ENCODE measurements at regions not wholly inside any gene's neighbourhood (a gene's known extent, or its start where the extent isn't known, plus 50 kb on each side); places are given as distances from the start of the nearest gene placed in this dataset.

GRCh38 chr9:78479441-78479840, 182.5 kb downstream of the PSAT1 start:
- no peaks in the 10 kb centered on the region for H3K27me3 ChIP-seq

DNA sequence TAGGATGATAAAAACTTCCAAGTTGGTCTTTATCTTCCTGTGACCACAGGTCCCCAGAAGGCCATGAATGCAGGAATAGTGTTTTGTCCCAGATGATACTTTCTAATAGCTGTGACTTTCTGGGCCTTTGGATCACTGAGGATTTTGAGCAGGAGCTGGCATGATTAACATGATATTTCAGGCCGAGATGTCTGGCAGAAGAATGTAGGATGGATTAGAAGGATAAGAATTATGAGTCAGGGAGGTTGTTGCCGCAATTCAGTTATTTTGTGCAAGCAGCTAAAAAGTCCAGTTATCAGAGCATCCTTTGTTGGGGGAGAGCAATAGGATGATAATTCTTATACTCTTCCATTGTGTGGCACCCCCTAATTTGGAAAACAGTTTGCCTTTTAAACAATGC, 189.7 kb downstream of the PSAT1 start:
- H3K4me3 ChIP-seq = no peak overlapping the region
- H3K9me3 ChIP-seq = no peaks in the 10 kb centered on the region
- intact Hi-C loops (cut with DNase I; ENCODE audit: low total_unique reads) = no loop called here
- TF ChIP-seq, protein P1, sequence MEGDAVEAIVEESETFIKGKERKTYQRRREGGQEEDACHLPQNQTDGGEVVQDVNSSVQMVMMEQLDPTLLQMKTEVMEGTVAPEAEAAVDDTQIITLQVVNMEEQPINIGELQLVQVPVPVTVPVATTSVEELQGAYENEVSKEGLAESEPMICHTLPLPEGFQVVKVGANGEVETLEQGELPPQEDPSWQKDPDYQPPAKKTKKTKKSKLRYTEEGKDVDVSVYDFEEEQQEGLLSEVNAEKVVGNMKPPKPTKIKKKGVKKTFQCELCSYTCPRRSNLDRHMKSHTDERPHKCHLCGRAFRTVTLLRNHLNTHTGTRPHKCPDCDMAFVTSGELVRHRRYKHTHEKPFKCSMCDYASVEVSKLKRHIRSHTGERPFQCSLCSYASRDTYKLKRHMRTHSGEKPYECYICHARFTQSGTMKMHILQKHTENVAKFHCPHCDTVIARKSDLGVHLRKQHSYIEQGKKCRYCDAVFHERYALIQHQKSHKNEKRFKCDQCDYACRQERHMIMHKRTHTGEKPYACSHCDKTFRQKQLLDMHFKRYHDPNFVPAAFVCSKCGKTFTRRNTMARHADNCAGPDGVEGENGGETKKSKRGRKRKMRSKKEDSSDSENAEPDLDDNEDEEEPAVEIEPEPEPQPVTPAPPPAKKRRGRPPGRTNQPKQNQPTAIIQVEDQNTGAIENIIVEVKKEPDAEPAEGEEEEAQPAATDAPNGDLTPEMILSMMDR (IDR thresholded peaks at IDR 0.05) = no peak
- TF ChIP-seq POLR2A (IDR thresholded peaks at IDR 0.05) = no peak
- no peaks in the 10 kb centered on the region for H3K27me3 ChIP-seq
- WGBS, 2 donors = 63 to 75% methylated on average over 2 of the region's 2 CpGs
- no peaks in the 10 kb centered on the region for H3K36me3 ChIP-seq (ENCODE audit: low read depth, missing control alignments)
- no peaks in the 10 kb centered on the region for H3K4me1 ChIP-seq
- H3K27ac ChIP-seq = no peak overlapping the region
- no peak for DNase-seq

More at GRCh38 chr9:78479441-78479840, 182.5 kb downstream of the PSAT1 start:
- Histone ChIP-seq H3K9me3 (no peaks in the 10 kb centered on the region), H3K4me1 (no peaks in the 10 kb centered on the region), H3K4me3 (no peak overlapping the region), H3K27ac (no peak overlapping the region), H3K36me3 (ENCODE audit: low read depth, missing control alignments) (no peaks in the 10 kb centered on the region)
- DNase-seq = no peak
- TF ChIP-seq, protein P1 (IDR thresholded peaks at IDR 0.05) = no peak
- TF ChIP-seq POLR2A (IDR thresholded peaks at IDR 0.05) = no peak
- intact Hi-C loops (cut with DNase I; ENCODE audit: low total_unique reads) = no loop called here

DNA sequence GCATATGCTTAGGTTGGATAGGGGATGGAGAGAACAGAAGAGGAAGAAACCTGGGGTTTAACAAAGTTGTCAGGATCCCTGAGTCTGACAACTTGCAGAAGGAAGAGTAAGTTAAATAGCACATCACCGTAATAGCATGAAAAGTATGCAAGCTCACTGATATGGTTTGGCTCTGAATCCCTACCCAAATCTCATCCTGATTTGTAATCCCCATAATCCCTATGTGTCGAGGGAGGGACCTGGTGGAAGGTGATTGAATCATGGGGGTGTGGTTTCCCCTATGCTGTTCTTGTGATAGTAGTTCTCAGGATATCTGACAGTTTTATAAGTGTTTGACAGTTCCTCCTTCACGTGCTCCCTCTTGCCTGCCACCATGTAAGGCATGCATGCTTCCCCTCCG, 193.3 kb downstream of the PSAT1 start:
- Histone ChIP-seq H3K9me3 (no peaks in the 10 kb centered on the region), H3K27me3 (no peaks in the 10 kb centered on the region), H3K4me3 (no peak overlapping the region), H3K4me1 (no peaks in the 10 kb centered on the region), H3K27ac (no peak overlapping the region), H3K36me3 (ENCODE audit: low read depth, missing control alignments) (no peaks in the 10 kb centered on the region)
- intact Hi-C loops (cut with DNase I; ENCODE audit: low total_unique reads) = no loop called here
- TF ChIP-seq, protein P1 (IDR thresholded peaks at IDR 0.05) = no peak
- no peak for TF ChIP-seq POLR2A (IDR thresholded peaks at IDR 0.05)
- no peak for DNase-seq
- 77 to 82% methylated on average over 4 of the region's 4 CpGs for WGBS, 2 donors

GRCh38 chr9:78491402-78491801, 194.5 kb downstream of the PSAT1 start:
- TF ChIP-seq, protein P1 (IDR thresholded peaks at IDR 0.05) = no peak
- TF ChIP-seq POLR2A (IDR thresholded peaks at IDR 0.05) = no peak
- Histone ChIP-seq H3K27ac (no peak overlapping the region), H3K4me3 (no peak overlapping the region), H3K27me3 (no peaks in the 10 kb centered on the region), H3K36me3 (ENCODE audit: low read depth, missing control alignments) (no peaks in the 10 kb centered on the region), H3K4me1 (no peaks in the 10 kb centered on the region), H3K9me3 (no peaks in the 10 kb centered on the region)
- WGBS, 2 donors = 88 to 95% methylated on average over 3 of the region's 3 CpGs
- DNase-seq = no peak
- intact Hi-C loops (cut with DNase I; ENCODE audit: low total_unique reads) = no loop called here

- no peaks in the 10 kb centered on the region for H3K9me3 ChIP-seq
- H3K4me1 ChIP-seq = no peaks in the 10 kb centered on the region
- DNase-seq = no peak
- H3K4me3 ChIP-seq = no peak overlapping the region
- no peak overlapping the region for H3K27ac ChIP-seq
- no peaks in the 10 kb centered on the region for H3K36me3 ChIP-seq (ENCODE audit: low read depth, missing control alignments)
- H3K27me3 ChIP-seq = no peaks in the 10 kb centered on the region
- intact Hi-C loops (cut with DNase I; ENCODE audit: low total_unique reads) = no loop called here
- TF ChIP-seq, protein P1 (IDR thresholded peaks at IDR 0.05) = no peak
- TF ChIP-seq POLR2A (IDR thresholded peaks at IDR 0.05) = no peak
- 79 to 83% methylated on average over 2 of the region's 2 CpGs for WGBS, 2 donors
These were observed 196.3 kb downstream of the PSAT1 start for GRCh38 chr9:78493166-78493742.

All from testis (tissue), 2 donors.